ENCODE measurements at regions not wholly inside any gene's neighbourhood (a gene's known extent, or its start where the extent isn't known, plus 50 kb on each side); places are given as distances from the start of the nearest gene placed in this dataset.

DNA sequence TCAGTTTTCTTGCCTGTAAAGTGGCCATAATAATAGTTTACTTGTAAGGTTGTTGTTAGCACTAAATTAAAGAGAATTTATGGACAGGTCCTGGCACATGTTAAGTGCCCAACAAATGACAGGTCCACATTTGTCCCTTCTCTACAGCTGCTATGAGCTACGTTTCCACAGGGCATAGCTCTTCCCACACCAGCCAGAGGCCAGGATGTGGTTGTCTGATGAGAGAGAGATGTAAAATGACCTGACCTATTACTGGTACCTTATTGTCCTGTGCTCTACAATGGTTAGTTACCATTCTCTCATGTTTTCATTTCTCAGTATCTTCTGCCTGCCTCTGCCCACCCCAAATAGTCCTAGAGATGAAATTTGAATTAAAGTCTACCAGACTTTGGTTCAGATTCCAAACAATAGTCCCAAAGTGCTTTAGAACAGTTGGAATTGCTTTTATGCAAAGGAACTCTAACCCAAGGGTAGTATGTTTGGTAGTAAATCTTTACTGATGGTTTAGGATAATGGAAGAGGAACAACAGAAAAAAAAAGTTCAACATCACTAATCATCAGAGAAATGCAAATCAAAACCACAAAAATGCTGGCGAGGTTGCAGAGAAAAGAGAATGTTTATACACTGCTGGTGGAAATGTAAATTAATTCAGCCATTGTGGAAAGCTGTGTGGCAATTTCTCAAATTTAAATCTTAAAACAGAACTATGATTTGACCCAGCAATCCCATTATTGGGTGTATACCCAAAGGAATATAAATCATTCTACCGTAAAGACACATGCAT is 57.1 kb upstream of the ANKFN1 start:
- DNase-seq (ENCODE audit: low read depth), result no peak

- DNase-seq (ENCODE audit: low read depth), result no peak
These were observed 54.5 kb upstream of the ANKFN1 start for GRCh38 chr17:56098746-56099145.

- DNase-seq (ENCODE audit: low read depth), result no peak
These were observed 53.6 kb upstream of the ANKFN1 start for GRCh38 chr17:56099649-56100048.

Measured in stimulated activated CD8-positive, alpha-beta memory T cell treated with anti-CD3 and anti-CD28 coated beads, Interleukin-4, amount 100 ng/mL, for 24 hours (primary cell).